OCI-LY3 (cell line): ENCODE measurements at regions not wholly inside any gene's neighbourhood (a gene's known extent, or its start where the extent isn't known, plus 50 kb on each side); places are given as distances from the start of the nearest gene placed in this dataset.

Source experiments
- EZH2phosphoT487 ChIP-seq: fragments of 200-600 bp; shearing (Covaris generic); IDR thresholded peaks from 2 replicates; pipeline ENCODE4 v1.6.1; 2018; ENCODE audit warnings: antibody characterized with exemption, mixed run types, low read depth
- TF ChIP-seq, protein P1 (sequence below): fragments of 200-600, 300-600 bp; sonication (generic); IDR thresholded peaks from 2 replicates; pipeline ENCODE4 v1.5.1; 2014; ENCODE audit warnings: antibody characterized with exemption, low read length, low read depth

DNA sequence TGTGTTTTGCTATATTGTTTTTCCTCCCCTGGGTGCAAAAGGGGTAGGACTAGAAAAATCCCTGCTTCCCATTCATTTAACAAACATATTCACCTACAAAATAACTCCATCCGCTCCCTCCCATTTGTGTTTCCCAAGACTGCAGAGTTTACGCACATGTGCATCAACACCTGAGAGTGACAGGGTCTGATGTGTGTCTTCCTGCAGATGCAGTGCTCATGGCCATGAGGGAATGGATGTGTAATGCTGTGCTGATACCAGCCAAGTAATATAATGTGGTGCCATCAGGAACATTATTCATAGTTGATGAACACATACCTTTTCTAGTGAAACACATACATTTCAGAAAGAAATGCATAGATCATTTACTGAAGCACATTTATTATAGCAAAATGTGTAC lies 83.2 kb downstream of the CXXC4 start:
- TF ChIP-seq, protein P1, sequence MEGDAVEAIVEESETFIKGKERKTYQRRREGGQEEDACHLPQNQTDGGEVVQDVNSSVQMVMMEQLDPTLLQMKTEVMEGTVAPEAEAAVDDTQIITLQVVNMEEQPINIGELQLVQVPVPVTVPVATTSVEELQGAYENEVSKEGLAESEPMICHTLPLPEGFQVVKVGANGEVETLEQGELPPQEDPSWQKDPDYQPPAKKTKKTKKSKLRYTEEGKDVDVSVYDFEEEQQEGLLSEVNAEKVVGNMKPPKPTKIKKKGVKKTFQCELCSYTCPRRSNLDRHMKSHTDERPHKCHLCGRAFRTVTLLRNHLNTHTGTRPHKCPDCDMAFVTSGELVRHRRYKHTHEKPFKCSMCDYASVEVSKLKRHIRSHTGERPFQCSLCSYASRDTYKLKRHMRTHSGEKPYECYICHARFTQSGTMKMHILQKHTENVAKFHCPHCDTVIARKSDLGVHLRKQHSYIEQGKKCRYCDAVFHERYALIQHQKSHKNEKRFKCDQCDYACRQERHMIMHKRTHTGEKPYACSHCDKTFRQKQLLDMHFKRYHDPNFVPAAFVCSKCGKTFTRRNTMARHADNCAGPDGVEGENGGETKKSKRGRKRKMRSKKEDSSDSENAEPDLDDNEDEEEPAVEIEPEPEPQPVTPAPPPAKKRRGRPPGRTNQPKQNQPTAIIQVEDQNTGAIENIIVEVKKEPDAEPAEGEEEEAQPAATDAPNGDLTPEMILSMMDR = no peak
- TF ChIP-seq EZH2phosphoT487 = no peak
